GM13976 (cell line): ENCODE measurements at regions not wholly inside any gene's neighbourhood (a gene's known extent, or its start where the extent isn't known, plus 50 kb on each side); places are given as distances from the start of the nearest gene placed in this dataset.

Experiments used
- DNase-seq: peaks from one replicate; pipeline ENCODE4 v3.0.0; 2012; ENCODE audit warnings: low spot score
- in situ Hi-C: fragments of 300-500 bp; cut with MboI; formaldehyde crosslinking; loops from one replicate; pipeline ENCODE4 v1.12.0; 2022; ENCODE audit warnings: low sequenced_read_pairs, mixed read lengths, inconsistent platforms; ENCODE audit not compliant: unreplicated experiment
- TF ChIP-seq, protein P1 (sequence below): IDR thresholded peaks from 2 replicates; pipeline ENCODE4 v1.5.1; 2012; ENCODE audit warnings: borderline replicate concordance, mild to moderate bottlenecking; ENCODE audit not compliant: insufficient read depth; ENCODE audit errors: extremely low read depth, missing control alignments, control extremely low read depth

DNA sequence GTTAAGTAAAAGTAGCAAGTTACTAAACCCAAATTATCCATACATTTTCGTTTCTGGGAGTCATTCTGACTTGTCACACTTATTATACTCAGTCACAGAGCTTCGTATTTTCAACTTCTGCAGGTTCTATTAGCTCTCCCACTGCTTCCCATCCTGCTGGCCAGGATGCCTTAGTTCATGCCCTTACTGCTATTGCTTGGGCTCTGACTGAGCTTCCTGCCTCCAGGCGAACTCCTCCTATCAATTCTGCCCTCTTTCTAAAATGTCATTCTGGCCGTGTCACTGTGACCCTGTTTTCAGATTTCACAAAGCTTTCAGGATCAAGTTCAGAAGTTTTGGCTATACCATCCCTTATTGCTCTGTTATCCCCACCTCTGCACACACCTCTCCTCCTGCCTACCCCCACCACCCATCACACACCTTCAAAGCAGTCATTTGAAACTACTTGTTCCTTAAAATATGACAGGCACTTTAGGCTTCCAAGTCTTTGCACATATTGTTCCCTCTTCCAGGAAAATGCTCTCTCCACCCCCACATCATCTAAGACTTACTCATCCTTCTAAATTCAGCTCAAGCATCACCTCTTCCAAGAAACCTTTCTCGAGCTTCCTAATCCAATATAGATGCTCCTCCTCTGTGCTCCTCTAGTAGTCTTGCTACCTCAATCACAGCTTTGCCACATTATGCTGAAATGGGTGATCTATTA, 278.0 kb downstream of the BRINP2 start:
- in situ Hi-C loops: no loop called here
- DNase-seq: no peak
- TF ChIP-seq, protein P1, sequence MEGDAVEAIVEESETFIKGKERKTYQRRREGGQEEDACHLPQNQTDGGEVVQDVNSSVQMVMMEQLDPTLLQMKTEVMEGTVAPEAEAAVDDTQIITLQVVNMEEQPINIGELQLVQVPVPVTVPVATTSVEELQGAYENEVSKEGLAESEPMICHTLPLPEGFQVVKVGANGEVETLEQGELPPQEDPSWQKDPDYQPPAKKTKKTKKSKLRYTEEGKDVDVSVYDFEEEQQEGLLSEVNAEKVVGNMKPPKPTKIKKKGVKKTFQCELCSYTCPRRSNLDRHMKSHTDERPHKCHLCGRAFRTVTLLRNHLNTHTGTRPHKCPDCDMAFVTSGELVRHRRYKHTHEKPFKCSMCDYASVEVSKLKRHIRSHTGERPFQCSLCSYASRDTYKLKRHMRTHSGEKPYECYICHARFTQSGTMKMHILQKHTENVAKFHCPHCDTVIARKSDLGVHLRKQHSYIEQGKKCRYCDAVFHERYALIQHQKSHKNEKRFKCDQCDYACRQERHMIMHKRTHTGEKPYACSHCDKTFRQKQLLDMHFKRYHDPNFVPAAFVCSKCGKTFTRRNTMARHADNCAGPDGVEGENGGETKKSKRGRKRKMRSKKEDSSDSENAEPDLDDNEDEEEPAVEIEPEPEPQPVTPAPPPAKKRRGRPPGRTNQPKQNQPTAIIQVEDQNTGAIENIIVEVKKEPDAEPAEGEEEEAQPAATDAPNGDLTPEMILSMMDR: no peak

DNA sequence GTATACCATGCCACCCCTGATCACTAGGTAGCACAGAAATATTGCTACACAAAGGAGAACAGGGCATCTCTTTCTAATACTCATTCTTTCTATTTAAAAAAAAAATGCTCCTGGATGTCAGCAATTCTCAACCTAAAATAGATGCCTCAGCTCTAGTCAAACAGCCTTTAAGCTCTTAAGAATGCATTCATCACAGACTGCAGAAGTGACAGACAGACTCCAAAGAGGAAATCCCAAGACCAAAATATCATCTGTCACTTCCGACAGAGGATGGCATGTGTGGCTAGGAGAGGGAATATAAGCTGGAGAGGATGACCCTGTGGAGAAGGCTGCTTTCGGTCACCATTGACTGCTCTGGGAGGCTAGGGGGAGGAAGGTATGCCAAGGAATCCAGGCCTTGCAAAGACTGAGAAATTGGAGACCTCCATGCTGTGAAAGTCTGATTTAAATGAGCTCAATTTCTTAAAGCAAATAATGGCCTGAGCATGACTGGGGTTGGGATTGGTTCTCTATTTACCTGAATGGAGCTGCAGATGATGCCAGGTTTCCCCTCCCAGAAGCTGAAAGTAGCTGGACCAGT, 277.4 kb downstream of the BRINP2 start:
- in situ Hi-C loops: no loop called here
- TF ChIP-seq, protein P1: no peak
- DNase-seq: no peak

DNA sequence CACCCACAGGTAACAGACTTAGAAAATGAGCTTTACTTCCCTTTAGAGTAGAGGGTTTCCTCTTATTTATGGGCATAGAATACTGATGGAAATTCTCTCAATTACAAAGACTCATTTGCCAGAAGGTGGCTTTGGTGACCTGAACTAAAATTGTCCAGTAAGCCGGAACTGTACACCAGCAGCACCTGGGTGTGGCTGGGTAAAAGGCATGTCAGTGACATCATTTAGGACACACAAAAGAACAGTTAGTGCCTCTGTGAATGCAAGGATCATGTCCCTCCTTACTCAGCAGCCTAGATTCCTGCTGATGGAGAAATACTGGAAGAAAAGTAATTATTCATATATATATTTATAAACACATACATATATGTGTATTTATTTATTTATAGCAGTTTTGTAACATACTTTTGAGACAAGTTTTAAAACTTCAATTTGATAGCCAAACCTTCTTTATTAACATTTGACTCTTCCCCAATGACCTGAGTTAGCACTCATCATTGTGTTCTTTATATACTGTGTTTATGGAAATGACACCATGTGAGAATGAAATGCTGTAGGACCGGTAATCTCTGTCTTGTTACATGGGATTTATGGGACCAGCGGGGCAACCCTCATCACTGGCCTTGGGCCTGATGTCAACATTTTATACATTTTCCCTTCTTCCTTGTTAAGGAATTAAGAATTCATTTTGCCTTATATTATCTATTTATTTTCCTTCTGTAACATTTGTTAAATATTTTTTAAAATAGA, 274.4 kb downstream of the BRINP2 start:
- in situ Hi-C loops: no loop called here
- DNase-seq: no peak
- TF ChIP-seq, protein P1: no peak

DNA sequence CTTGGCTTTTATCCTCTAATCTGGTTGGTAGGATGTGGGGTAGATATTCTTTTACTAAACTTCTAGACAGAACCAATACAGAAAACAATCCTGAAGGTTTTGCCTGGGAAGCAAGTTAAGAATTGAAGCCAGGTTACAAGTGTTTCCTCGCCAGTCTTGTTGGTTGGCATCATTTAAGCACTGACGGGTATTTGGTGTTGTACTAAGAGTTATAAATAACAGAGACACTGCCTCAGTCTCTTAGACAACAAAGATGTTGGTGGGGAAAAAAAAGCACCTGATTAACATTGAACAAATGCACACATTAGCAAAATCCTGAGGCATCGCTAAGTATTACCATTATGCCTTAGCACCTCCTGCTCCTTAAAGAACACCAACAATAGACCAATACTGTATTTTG, 272.2 kb downstream of the BRINP2 start:
- in situ Hi-C loops: no loop called here

DNA sequence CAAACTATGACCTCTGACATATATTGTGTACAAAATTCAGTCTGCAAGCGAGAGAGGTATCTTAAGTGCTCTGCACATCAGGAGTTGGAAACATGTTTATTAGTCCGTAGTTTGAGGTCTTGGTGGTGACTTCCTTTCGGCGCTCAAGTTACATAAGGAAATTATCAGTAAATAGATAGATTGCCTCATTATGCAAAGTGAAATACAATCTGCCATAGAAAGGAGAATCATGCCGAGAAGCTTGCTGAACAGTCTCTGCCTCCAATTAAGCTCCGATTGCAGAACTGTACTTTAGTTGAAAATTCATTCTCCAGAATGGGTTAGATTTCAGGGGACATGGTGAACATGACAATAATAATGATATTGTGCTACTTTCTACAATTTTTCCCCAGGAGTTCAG, 271.8 kb downstream of the BRINP2 start:
- TF ChIP-seq, protein P1: no peak
- DNase-seq: no peak
- in situ Hi-C loops: no loop called here

More for the DNA sequence above, 272.2 kb downstream of the BRINP2 start:
- TF ChIP-seq, protein P1: no peak
- no peak for DNase-seq

DNA sequence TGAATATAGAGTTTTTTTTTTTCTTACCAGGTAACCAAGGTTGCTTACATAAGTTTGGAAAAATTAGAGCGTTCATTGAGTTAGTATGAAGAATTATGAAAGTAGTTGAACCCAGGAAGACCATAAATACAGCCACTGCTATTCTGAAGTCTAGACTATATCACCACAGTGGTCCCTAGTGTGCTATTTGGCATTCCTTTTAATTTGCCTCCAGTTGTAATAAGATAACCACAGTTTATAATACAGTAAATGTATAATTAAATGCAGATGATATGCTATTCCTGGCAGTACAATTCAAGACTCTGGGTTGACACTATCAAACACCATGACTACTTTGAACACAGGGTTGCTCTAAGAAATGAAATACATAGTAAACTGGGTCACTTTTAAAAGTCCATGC, 270.5 kb downstream of the BRINP2 start:
- TF ChIP-seq, protein P1: no peak
- DNase-seq: no peak
- in situ Hi-C loops: no loop called here
